Tibial nerve (tissue), 4 donors: ENCODE measurements at regions not wholly inside any gene's neighbourhood (a gene's known extent, or its start where the extent isn't known, plus 50 kb on each side); places are given as distances from the start of the nearest gene placed in this dataset.

Experiments used
- CTCF ChIP-seq, 5 experiments: fragments of 200-600 bp in 3 of 5; fragments of 450-650 bp in 2 of 5; sonication (generic) in 3 of 5; IDR thresholded peaks; one replicate each; pipeline ENCODE4 v1.5.1; 2016 to 2019; ENCODE audit warnings: antibody characterized with exemption in 5 of 5, mild to moderate bottlenecking in 3 of 5, moderate library complexity in 2 of 5
- EP300 ChIP-seq, 2 donors: sonication (generic); formaldehyde crosslinking; IDR thresholded peaks; one replicate each; pipeline ENCODE4 v1.6.1; 2017; ENCODE audit warnings: antibody characterized with exemption in 2 of 2, mild to moderate bottlenecking in 1 of 2
- POLR2A ChIP-seq, 2 donors: fragments of 450-650 bp; IDR thresholded peaks; one replicate each; pipeline ENCODE4 v1.6.1; 2017; ENCODE audit warnings: antibody characterized with exemption in 2 of 2, mild to moderate bottlenecking in 2 of 2, moderate library complexity in 2 of 2

- TF ChIP-seq POLR2A (IDR thresholded peaks at IDR 0.05) (no peak), CTCF (IDR thresholded peaks at IDR 0.05) (no peak), EP300 (IDR thresholded peaks at IDR 0.05) (no peak)
Observed at GRCh38 chr3:192993411-192993810, 75.8 kb upstream of the MB21D2 start.
